HepG2 (cell line): ENCODE measurements at regions not wholly inside any gene's neighbourhood (a gene's known extent, or its start where the extent isn't known, plus 50 kb on each side); places are given as distances from the start of the nearest gene placed in this dataset.

Experiments
- ATAC-seq: fragments of 200-7000 bp; cut with Tn5 transposase; 3 replicates; pipeline ENCODE4 v1.9.1; 2020; ENCODE audit warnings: mild to moderate bottlenecking, moderate library complexity
- BruUV-seq: library from RNA; stranded (reverse); fragments of 400-500 nt; replicated peaks from 2 replicates; lab custom pipeline; 2021; lab: Mats Ljungman, UMichigan
- CTCF ChIA-PET: fragments of 300-600 bp; formaldehyde crosslinking; extraction: SDS; loops from one replicate; lab custom pipeline; 2021; ENCODE audit warnings: low total read pairs, inconsistent platforms, low intra/inter-chr PET ratio; lab: Yijun Ruan, JAX
- POLR2A ChIA-PET: fragments of 350-600 bp; sonication (Branson Sonifier 250); formaldehyde crosslinking; loops from one replicate; lab custom pipeline; 2020; ENCODE audit warnings: antibody characterized with exemption, inconsistent platforms; lab: Yijun Ruan, JAX
- DNase-seq: peaks from one replicate; pipeline ENCODE4 v3.0.0-alpha.2; 2015; ENCODE audit warnings: low spot score
- FAIRE-seq: peaks from 3 replicates; lab custom pipeline; 2011; peaks lifted over from hg19 to GRCh38; lab: Jason Lieb, UNC
- H2AFZ ChIP-seq: one replicate; pipeline ENCODE4 v1.6.1; 2011; ENCODE audit warnings: low read length, inconsistent platforms
- H3K27ac ChIP-seq: fragments of 300-600 bp; 3 replicates; pipeline ENCODE4 v1.8.0; 2011; ENCODE audit warnings: mixed run types, mild to moderate bottlenecking, mixed read lengths, low read length, inconsistent platforms; ENCODE audit not compliant: insufficient read depth; ENCODE audit errors: extremely low read length
- H3K27me3 ChIP-seq, 2 experiments: fragments of 200-600 bp in 1 of 2; 2 replicates in 1 of 2; 3 replicates in 1 of 2; pipeline versions ENCODE4 v1.6.0 to v1.8.0; 2011; ENCODE audit warnings: low read length in 2 of 2, mild to moderate bottlenecking in 2 of 2, moderate library complexity in 2 of 2, inconsistent platforms in 1 of 2; ENCODE audit not compliant: insufficient read depth in 2 of 2, control insufficient read depth in 1 of 2
- H3K36me3 ChIP-seq, 2 experiments: fragments of 200-600 bp in 1 of 2; replicated peaks in 1 of 2; 2 replicates in 1 of 2; 3 replicates in 1 of 2; pipeline versions ENCODE4 v1.5.1 to v1.8.0; 2011; ENCODE audit warnings: low read length in 2 of 2, inconsistent platforms in 1 of 2; ENCODE audit not compliant: insufficient read depth in 2 of 2, control insufficient read depth in 1 of 2
- H3K4me1 ChIP-seq: 2 replicates; pipeline ENCODE4 v1.5.1; 2012; ENCODE audit warnings: low read length, inconsistent platforms; ENCODE audit not compliant: insufficient read depth
- H3K4me2 ChIP-seq: 2 replicates; pipeline ENCODE4 v1.6.0; 2011; ENCODE audit warnings: low read depth, low read length, inconsistent platforms
- H3K4me3 ChIP-seq, 3 experiments: fragments of 200-600 bp in 1 of 3; sonication (generic), shearing (Covaris generic) in 1 of 3; replicated peaks in 1 of 3; 2 replicates each; pipeline ENCODE4 v1.5.1; 2011 to 2016; ENCODE audit warnings: low read length in 3 of 3, inconsistent platforms in 2 of 3, low read depth in 2 of 3, mild to moderate bottlenecking in 2 of 3, control low read depth in 1 of 3, mixed read lengths in 1 of 3; ENCODE audit not compliant: insufficient read depth in 1 of 3
- H3K79me2 ChIP-seq: one replicate; pipeline ENCODE4 v1.6.1; 2011; ENCODE audit warnings: low read length, inconsistent platforms; ENCODE audit not compliant: insufficient read depth
- H3K9ac ChIP-seq: 2 replicates; pipeline ENCODE4 v1.6.0; 2011; ENCODE audit warnings: mild to moderate bottlenecking, low read depth, low read length, inconsistent platforms; ENCODE audit not compliant: insufficient read depth
- H3K9me3 ChIP-seq: 2 replicates; pipeline ENCODE4 v1.5.1; 2012; ENCODE audit warnings: mild to moderate bottlenecking, low read length
- H4K20me1 ChIP-seq: 2 replicates; pipeline ENCODE4 v1.6.0; 2011; ENCODE audit warnings: inconsistent platforms, mild to moderate bottlenecking, low read length, moderate library complexity; ENCODE audit not compliant: insufficient read depth
- CAMTA2 ChIP-seq: sonication (generic); formaldehyde crosslinking; IDR thresholded peaks from 2 replicates; pipeline ENCODE4 v1.4.0; 2020; ENCODE audit warnings: mild to moderate bottlenecking, missing genetic modification reagents, borderline replicate concordance
- EEA1 ChIP-seq: sonication (generic); formaldehyde crosslinking; IDR thresholded peaks from 2 replicates; pipeline ENCODE4 v1.5.1; 2020; ENCODE audit warnings: mild to moderate bottlenecking, missing genetic modification reagents, borderline replicate concordance
- HES4 ChIP-seq: sonication (generic); formaldehyde crosslinking; IDR thresholded peaks from 2 replicates; pipeline ENCODE4 v1.9.0; 2021; ENCODE audit warnings: mild to moderate bottlenecking, missing genetic modification reagents, borderline replicate concordance
- SOX13 ChIP-seq, 3 experiments: fragments of 450-650 bp in 1 of 3; sonication (generic) in 1 of 3; formaldehyde crosslinking in 1 of 3; IDR thresholded peaks in 2 of 3; conservative IDR thresholded peaks in 1 of 3; 2 replicates each; pipeline versions ENCODE4 v1.5.0 to v1.6.1; 2016 to 2020; ENCODE audit warnings: antibody characterized with exemption in 1 of 3, mild to moderate bottlenecking in 1 of 3, missing compliant biosample characterization in 1 of 3, missing genetic modification reagents in 1 of 3, moderate library complexity in 1 of 3
- SSRP1 ChIP-seq: IDR thresholded peaks from 2 replicates; pipeline ENCODE4 v1.6.1; 2016; ENCODE audit warnings: control low read depth
- TAF15 ChIP-seq: fragments of 200-400 bp; formaldehyde crosslinking; IDR thresholded peaks from one replicate; pipeline ENCODE4 v1.6.1; 2018; ENCODE audit warnings: mild to moderate bottlenecking, low read depth, low read length; ENCODE audit not compliant: poor library complexity, severe bottlenecking
- ZNF670 ChIP-seq: sonication (generic); formaldehyde crosslinking; IDR thresholded peaks from 2 replicates; pipeline ENCODE4 v1.8.0; 2022; ENCODE audit warnings: mild to moderate bottlenecking, missing genetic modification reagents, borderline replicate concordance
- ZNF75D ChIP-seq: sonication (generic); formaldehyde crosslinking; IDR thresholded peaks from 2 replicates; pipeline ENCODE4 v1.8.1; 2023; ENCODE audit warnings: missing genetic modification reagents, mild to moderate bottlenecking, borderline replicate concordance
- WGBS: methylation state at CpG from one replicate; pipeline ENCODE4 v1.1.6; 2017; ENCODE audit warnings: low lambda C conversion rate; 5-methylcytosine and 5-hydroxymethylcytosine counted together
- in situ Hi-C: cut with HindIII; loops from 2 replicates; pipeline ENCODE4 v1.10.0; 2017; ENCODE audit warnings: low pct_unique_long_range_greater_than_20kb; ENCODE audit not compliant: extremely low pct_ligation_motif_present
- intact Hi-C: fragments of 100-400 bp; cut with micrococcal nuclease; formaldehyde crosslinking; loops from one replicate; pipeline ENCODE4 v1.10.0; 2022; ENCODE audit not compliant: unreplicated experiment

DNA sequence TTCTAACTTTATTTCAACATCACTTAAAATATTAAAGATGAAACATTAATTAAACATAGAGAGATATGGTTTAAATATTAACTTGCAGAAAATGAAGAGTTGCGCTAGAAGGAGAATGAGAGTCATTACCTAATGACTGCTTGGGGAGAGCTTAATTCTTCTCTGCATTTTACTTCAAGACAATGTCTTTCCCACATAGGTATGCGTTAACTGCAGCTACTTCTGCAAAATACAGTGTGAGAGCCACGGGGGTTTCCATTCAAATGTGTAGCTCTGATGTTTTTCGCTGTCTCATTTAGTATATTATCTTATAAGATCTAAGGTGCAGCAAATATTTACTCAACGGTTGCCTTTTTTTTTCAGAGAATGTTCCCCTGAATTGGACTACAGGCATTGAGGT, 126.7 kb downstream of the TMX3 start:
- WGBS, result 3% methylated on average over 5 of the region's 5 CpGs
- intact Hi-C loops (no loop called here), in situ Hi-C loops (no loop called here)
- no peaks in the 10 kb centered on the region for H3K4me1 ChIP-seq
- CTCF ChIA-PET, result no interaction called here
- FAIRE-seq (no peak), DNase-seq (no peak), ATAC-seq (no peak)
- TF ChIP-seq EEA1 (no peak), HES4 (CRISPR knock-in tag) (no peak), TAF15 (no peak), ZNF670 (CRISPR knock-in tag) (no peak), SSRP1 (no peak)
- no peaks in the 10 kb centered on the region for H3K27me3 ChIP-seq
- H3K9ac ChIP-seq, result no peak overlapping the region
- H3K36me3 ChIP-seq, result no peaks in the 10 kb centered on the region
- BruUV-seq, result no TSS peak
- H3K27ac ChIP-seq, result no peak overlapping the region
- no peaks in the 10 kb centered on the region for H4K20me1 ChIP-seq
- no peak overlapping the region for H2AFZ ChIP-seq
- H3K79me2 ChIP-seq, result no peaks in the 10 kb centered on the region
- H3K4me2 ChIP-seq, result no peak overlapping the region
- no peaks in the 10 kb centered on the region for H3K9me3 ChIP-seq
- POLR2A ChIA-PET, result no interaction called here
- no peak overlapping the region for H3K4me3 ChIP-seq

DNA sequence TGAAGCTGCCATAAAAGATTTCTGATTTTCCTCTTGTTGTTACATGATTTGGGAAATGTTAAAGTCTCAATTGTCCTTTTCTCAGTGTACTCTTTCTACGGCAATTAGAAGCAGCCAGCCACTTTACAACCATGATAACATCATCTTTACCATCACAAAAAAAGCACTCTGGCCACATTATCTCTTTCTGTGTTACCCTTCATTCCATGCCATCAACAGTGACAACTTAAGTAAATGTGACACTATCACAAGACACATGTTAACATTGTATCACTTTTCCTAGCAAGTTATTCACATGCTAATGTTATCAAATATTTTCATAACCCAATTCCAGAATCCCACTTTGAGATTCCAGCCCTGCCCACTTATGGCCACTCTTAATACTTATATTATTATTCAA, 131.2 kb downstream of the TMX3 start:
- POLR2A ChIA-PET, result no interaction called here
- Histone ChIP-seq H4K20me1 (no peaks in the 10 kb centered on the region), H3K79me2 (no peaks in the 10 kb centered on the region), H3K4me2 (no peak overlapping the region), H3K9me3 (no peaks in the 10 kb centered on the region), H3K27me3 (no peaks in the 10 kb centered on the region), H3K4me1 (no peaks in the 10 kb centered on the region), H3K27ac (no peak overlapping the region), H3K9ac (no peak overlapping the region), H2AFZ (no peak overlapping the region), H3K36me3 (no peaks in the 10 kb centered on the region), H3K4me3 (no peak overlapping the region)
- intact Hi-C loops (no loop called here), in situ Hi-C loops (no loop called here)
- no peak for FAIRE-seq
- no peak for DNase-seq
- TF ChIP-seq ZNF75D (CRISPR knock-in tag), result no peak
- no peak for TF ChIP-seq CAMTA2 (CRISPR knock-in tag)
- no peak for TF ChIP-seq SOX13 (IDR thresholded peaks at IDR 0.05)
- TF ChIP-seq SOX13 (CRISPR knock-in tag; conservative IDR thresholded peaks at IDR 0.05 in 1 of 2, IDR thresholded peaks at IDR 0.05 in 1 of 2), result no peak
- no peak for ATAC-seq
- WGBS, result 0% methylated on average over 1 of the region's 1 CpG
- BruUV-seq, result no TSS peak
- CTCF ChIA-PET, result no interaction called here
